GM18517 (cell line): ENCODE measurements at regions not wholly inside any gene's neighbourhood (a gene's known extent, or its start where the extent isn't known, plus 50 kb on each side); places are given as distances from the start of the nearest gene placed in this dataset.

ENCODE experiments used
- ATAC-seq: cut with Tn5 transposase; IDR thresholded peaks from one replicate; pipeline ENCODE4 v1.9.1; 2021; ENCODE audit warnings: mild to moderate bottlenecking, moderate library complexity; ENCODE audit not compliant: unreplicated experiment

DNA sequence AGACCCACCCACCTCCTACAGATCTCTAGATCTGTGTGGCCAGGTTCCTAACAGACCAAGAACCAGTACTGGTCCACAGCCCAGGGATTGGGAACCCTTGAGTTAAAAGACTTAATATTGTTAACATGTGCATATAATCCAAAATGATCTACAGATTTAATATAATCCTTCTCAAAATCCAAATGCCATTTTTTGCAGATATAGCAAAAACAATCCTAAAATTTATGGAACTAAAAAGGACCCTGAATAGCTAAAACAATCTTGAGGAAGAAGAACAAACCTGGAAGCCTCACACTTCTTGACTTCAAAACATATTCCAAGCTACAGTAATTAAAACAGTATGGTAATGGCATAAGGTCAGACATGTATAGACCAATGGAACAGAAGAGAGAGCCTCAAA, 206.9 kb upstream of the SIX2 start:
- ATAC-seq = no peak

- ATAC-seq = no peak
Observed at GRCh38 chr2:45214550-45214949, 205.3 kb upstream of the SIX2 start.

DNA sequence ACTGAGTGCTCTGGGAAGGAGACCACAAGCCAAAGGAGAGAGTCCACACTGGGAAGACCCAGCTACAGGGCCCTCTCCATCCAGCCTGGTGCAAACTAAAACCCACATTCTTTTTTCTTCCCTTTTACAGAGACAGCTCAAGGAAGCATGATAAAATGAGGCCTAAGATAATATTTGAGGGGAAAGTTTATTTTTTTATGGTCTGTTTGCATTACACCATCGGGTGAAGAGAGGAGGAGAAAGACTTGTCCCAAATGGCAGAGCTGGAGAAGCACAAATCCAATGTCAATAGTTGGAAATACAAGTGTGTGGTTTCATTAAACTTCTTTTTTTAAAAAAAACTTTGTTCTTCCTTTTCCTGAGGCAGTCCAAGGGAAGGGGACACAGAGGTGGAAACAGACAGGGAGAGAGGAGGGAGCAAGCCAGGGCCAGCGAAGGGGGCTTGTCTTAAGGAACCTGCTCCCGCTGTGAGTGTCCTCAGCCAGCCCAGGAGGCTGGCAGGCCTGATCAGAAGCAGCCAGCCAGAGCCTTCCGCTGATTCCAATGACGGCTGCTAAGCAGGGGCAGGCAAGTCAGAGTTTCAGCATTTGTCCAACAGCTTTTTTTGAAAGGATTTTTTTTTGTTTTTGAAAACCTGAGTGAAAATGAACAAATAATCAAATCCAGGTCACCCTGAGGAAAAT, 203.8 kb upstream of the SIX2 start:
- no peak for ATAC-seq

DNA sequence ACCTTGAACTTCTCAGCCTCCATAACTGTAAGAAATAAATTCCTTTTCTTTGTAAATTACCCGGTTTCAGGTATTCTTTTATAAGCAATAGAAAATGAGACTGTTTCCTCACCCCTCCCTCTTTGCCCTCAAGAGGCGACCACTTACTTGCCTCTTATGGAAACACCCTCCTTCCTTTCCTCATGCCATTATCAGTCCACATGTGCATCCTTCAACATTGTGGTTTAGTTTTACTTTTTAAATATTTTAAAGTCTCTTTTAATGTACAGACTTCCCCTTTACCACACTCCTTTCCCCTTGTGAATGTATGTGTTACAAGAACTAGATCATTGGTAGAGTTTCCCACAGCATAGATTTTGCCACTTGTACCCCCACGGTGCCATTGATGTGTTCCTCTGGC, 202.4 kb upstream of the SIX2 start:
- no peak for ATAC-seq

GRCh38 chr2:45210462-45211195, 201.4 kb upstream of the SIX2 start:
- no peak for ATAC-seq

DNA sequence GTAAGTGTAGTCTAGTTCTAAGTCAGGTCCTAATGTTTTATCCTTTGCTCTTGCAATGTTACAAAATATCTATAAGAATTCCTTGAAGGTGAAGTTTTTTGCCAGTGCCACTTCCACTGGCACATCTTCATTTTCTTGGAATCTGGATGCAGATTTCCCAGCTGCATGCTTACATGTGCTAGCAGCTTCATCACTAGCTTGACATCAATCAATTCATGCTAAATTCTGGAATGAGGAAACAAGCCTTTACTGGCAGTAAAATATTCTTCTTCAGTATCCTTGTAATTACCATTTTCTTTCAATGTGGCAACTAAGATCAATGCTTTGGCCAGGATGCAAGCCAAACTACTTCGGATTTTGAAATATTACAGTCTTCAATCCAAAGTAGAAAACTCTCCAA, 200.6 kb upstream of the SIX2 start:
- no peak for ATAC-seq

- ATAC-seq = no peak
Observed at GRCh38 chr2:45209302-45209701, 200.1 kb upstream of the SIX2 start.

- ATAC-seq = no peak
Observed at GRCh38 chr2:45207101-45207500, 197.8 kb upstream of the SIX2 start.

- no peak for ATAC-seq
Observed at GRCh38 chr2:45205985-45206384, 196.7 kb upstream of the SIX2 start.

- ATAC-seq = no peak
Observed at GRCh38 chr2:45205480-45205879, 196.2 kb upstream of the SIX2 start.

DNA sequence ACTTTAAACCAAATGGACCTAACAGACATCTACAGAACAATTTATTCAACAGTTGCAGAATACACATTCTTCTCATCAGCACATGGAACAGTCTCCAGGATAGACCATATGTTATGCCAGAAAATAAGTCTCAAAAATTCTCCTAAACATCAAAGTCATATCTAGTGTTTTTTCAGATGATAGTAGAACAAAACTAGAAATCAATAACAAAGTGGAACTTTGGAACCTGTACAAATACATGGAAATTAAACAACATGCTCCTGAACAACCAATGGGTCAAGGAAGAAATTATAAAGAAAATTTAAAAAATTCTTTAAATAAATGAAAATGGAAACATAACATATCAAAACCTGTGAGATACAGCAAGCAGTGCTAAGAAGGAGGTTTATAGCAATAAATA, 194.1 kb upstream of the SIX2 start:
- ATAC-seq = no peak

DNA sequence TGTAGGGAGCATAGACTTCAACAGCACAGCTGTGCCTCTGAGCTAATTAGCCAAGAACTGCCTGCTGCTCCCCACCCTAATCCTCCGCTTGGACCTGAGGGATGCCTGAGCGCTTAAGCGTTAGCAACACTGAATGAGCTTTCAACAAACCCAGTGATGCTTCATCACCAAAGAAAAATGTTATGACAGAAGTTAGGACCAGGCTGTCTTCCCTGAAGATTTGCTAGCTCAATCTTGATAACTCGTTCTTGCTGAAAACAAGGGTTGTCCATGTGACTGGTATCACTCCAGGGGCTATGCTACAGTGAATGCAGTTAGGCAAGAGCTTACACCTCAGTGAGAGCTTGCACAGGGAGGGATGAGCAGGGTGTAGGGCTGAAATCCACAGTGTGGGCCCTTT, 190.7 kb upstream of the SIX2 start:
- no peak for ATAC-seq

DNA sequence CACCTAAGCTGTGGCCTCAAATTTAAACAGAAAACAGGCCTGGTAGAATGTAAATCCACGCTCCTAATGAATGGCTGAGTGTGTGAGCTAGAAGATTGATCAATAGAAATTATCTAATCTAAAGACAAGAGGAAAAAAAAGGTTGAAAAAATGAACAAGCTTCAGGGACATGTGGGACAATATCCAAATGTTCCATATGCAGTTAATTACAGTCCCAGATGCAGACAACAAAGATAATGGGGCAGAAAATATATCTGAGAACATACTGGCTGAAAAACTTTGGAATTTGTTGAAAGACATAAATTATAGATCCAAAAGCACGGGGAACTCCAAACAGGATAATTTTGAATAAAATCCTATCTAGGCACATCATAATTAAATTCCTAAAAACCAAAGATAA, 186.7 kb upstream of the SIX2 start:
- ATAC-seq = no peak

DNA sequence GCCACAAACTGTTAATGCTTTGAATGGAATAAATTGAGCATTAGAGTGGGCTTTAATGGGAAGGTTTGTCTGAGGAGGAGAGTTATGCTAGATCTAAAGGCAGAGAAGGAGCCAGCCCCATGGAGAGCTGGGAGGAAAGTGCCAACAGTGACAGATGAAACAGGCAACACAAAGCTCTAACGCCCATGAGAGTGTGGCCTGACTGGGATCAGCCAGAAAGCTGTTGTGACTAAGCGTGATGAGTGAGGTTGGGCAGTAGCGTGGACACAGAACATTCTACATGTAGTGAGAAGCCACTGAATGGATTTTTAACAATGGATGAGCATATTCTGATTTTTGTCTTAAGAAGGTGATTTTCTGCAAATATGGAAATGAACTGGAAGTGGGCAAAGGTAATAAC, 185.3 kb upstream of the SIX2 start:
- no peak for ATAC-seq

DNA sequence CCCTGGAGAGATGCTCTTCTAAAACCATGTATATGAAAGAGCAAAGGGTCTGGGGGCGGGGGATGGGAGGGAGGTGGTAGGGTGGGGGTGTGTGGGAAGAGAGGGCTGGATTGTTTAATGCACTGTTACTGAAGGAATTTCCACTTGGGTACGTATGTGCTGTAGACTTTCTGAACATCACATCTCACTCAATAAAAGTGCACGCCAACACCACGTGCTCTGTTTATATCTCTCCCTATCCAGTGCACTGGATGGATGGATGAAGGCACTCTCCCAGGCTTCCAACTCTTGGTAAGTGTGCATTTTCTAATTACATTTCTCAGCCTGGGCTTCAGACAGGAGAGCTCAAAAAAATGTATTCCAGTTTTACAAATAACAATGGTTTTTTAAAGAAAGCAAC, 184.3 kb upstream of the SIX2 start:
- no peak for ATAC-seq

DNA sequence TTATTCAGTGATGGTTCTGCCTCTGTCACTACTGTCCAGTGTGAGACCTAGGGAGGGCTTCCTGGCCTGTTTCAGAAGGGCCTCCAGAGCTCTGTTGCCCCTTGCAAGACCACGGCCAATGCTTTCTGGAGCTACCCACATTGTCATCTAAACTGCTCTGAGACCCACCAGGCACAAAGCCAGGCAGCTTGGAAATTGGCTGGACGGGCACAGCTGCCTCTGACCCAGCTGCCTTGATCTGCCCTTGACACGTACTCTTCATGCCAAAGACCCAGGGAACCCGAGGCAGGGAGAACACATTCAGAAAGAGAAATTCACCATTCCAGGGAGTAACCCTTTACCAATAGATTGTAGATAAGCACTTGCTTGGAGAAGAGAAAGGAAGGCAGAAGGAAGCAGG, 183.7 kb upstream of the SIX2 start:
- no peak for ATAC-seq

GRCh38 chr2:45192481-45192880, 183.2 kb upstream of the SIX2 start:
- no peak for ATAC-seq

DNA sequence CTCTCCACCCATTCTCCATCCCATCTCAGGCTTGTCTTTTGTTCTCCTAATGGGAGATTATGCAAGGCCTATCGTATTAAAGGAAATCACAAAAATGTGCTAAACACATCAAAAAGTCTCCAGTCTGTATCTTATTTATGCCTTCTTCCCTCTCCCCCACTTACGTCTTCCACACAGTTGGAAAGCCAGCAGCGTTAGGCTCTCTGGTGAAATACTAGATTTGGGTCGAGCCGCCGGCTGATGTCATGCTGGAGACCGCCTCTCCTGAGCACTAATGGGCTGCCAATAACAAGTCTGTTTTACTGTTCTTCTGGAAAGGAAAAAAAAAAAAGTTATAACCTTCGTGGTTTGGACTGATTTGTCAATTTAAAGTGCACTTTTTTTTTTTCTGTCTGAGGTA, 182.7 kb upstream of the SIX2 start:
- ATAC-seq = no peak

GRCh38 chr2:45191146-45191863, 182.1 kb upstream of the SIX2 start:
- ATAC-seq = no peak

DNA sequence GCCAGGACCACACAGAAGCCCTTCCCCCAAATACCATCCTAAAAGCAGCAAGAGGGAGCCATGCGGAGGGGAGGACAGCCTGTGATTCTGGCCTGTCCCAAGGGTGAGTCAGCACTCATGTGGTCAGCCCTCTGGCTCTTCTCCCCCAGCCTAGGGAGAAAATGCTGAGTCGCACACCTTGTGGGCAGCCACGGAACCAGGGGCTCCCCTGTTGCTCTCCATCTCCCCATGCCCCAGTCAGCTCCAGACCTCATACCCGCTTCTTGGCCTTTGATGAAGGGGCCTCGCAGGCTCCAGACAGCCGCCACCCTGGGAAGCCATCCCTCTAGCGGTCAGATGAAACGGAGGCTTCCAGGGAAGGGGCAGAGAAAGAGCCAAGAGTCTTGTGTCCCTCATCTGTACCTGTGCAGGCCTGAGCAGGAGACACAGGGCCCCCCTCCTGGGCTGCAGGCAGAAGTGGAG, 181.3 kb upstream of the SIX2 start:
- no peak for ATAC-seq

DNA sequence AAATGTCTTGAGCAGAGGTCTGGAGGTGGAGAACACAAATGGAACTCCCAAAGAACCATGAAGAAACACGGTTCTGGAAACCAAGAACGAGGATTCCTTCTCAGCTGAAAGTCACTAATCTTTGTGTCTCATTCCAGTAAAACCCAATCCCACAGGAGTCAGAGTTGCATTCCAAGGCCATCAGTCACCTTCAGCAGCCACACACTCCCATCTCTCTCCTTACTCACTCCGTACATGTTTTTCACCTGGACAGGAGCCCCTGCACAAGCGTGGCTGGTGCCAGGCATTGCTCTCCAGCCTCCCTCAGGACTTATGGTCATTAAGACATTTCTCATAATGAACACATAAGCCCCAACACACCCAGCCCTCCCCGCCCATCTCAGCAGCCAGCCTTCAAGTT, 175.4 kb upstream of the SIX2 start:
- no peak for ATAC-seq

GRCh38 chr2:45182667-45183295, 173.5 kb upstream of the SIX2 start:
- no peak for ATAC-seq
